ENCODE measurements at regions not wholly inside any gene's neighbourhood (a gene's known extent, or its start where the extent isn't known, plus 50 kb on each side); places are given as distances from the start of the nearest gene placed in this dataset.

DNA sequence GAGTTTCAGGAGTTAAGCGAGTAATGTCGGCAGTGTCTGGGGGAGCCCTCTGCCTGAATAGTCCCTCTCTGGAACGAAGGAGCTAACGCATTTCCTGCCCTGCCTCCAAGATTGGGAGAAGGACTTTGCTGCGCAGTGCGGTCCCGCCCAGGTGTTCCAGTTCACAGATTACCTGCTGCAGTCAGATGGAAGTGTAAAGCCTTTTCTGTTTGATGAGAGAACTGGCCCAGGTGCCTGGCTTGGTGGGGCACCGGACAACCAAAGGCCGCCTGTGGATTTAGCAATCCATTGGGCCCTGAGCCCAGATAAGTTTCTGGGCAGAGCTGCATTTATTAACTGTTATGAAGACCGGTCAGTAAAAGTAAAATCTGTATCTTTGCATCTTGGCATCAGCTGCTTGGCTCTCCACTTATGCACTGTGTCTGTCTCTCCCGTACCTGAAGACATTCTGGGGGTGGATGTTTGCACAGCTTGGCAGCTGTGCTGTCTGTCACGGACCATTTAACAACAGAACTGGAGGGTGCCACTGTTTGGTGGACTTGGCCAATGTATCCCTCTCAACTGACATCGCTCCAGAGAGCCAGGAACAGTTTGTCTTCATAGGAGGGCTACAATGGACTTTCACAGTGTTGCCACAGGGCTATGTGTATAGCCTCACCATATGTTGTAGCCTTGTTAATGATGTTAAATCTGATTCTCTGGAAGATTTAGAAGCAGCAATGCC, 654.7 kb upstream of the ZWINT start:
- DNase-seq (ENCODE audit: low spot score): no peak

DNA sequence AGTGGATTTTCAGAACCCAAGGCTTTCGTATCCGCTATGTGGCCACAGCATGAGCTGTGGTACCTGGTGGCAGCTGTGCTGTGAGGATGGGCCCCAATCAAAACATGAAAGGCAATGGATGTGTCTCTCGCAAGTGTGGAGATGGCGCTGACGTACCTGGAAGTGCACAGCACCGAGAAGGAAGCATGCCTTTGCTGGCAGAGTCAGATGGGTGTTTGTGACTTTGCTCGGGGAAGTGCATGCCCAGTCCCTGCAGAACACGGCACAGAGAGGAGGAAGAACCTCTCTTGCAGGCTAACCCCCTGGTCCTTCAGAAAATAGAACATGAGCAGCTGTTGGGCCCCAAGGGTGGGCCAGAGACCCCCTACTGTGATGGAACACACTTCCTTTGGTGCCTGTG, 654.1 kb upstream of the ZWINT start:
- no peak for DNase-seq (ENCODE audit: low spot score)

DNA sequence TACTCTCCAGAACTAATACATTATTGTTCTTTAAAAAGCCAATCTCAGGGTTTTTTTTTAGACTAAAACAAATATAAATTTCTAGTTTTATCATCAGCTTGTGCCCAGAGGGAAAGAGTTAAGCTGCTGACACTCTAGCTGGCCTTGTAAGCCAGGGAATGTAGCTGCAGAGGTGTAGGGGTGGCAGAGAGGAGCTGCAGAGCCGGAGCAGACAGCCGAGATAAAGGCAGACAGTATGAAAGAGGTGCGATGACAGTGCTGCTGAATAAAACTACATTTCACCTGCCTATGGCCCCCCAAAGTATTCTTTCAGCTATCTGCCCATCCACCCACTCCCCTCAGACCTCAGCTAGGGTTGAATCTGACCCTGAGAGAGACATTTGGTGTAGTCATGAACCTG, 653.7 kb upstream of the ZWINT start:
- no peak for DNase-seq (ENCODE audit: low spot score)

DNA sequence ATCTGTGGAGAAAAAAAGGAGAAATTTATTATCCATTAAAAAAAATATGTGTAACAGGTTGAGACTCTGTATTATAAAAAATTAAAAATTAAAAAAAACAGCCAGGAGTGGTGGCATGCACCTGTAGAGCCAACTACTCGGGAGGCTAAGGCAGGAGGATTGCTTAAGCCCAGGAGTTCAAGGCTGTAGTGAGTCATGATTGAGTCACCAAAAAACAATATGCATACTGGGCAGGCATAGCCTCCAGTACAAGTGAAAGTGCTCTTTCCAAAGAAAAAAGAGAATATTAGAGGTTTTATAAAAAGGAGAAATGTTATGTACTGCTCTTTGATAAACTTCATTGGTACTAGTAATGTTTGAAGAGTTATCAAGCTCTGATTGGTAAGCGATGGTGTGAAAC, 647.1 kb upstream of the ZWINT start:
- DNase-seq (ENCODE audit: low spot score): no peak

DNA sequence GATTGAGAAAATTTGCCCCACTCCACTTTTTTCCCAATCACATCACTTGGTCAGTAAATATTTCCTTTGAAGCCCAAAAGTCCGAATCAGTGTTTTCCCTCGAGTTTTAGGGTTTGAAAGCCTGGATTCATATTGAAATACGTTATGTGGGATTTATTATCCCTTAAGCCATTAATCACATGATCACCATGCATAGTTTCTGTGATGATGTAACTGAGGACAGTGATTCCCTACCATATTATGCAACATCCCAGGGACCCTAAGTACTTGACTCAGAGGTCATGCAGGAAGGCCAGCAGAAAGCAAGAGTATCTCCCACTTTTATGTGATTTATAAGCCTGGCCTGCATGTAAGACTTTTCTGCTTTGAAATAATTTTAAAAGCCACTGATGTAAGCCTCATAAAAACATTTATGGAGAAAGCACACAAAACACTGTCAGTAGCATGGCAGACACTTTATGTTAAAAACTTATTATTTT, 630.6 kb upstream of the ZWINT start:
- DNase-seq (ENCODE audit: low spot score): no peak

DNA sequence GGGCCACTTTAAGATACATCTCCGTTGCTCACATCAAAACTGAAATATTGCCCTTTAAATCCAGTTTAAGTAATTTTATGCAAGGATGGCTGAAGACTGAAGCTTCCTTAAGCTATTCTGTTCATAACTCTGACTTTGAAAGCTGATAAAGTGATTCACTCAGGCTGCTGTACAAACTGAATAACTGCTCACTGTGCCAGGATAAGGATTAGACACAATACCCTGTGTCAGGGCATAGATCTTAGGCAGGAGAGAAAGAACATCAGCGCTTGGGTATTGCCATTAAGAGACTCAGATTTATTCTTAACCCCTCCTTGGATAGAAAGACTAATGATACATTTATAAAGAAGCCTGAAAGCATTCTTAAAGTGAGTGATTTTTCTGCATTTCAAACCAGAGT, 614.5 kb upstream of the ZWINT start:
- DNase-seq (ENCODE audit: low spot score): no peak

DNA sequence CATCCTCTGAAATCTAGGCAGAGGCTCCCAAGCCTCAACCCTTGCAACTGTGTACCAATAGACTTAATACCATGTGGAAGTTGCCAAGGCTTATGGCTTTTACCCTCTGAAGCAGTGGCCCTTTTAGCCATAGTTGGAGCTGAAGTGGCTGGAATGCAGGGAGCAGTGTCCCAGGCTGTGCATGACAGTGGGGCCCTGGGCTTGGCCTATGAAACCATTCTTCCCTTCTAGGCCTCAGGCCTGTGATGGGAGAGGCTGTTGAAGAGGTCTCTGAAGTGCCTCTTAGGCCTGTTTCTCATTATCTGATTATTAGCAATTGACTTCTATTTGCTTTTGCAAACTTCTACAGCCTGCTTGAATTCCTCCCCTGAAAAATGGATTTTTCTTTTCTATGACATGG, 612.7 kb upstream of the ZWINT start:
- no peak for DNase-seq (ENCODE audit: low spot score)

DNA sequence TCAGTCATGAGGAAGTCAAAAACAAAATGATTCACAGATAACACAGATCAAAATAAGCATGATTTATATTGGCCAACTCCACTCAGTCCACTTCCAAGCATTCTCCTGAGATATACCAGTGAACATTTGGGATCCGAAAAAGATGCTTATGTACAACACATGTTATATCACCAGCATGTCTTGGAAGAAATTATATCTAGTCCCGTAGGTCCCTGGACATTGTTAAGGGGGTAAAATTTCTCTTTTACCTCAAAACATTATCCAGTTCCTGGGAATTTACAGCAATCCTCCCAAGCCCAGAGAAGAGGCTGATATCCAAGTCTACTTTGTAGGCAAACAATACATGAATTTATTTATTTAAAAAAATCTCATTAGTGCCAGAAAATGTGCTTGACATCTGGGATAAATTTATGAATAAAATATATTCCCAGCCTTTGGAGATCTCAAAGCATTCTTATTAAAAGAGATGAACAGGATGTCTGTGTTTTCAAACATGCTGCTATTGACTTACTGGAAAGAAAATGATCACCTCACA, 582.2 kb upstream of the ZWINT start:
- no peak for DNase-seq (ENCODE audit: low spot score)

DNA sequence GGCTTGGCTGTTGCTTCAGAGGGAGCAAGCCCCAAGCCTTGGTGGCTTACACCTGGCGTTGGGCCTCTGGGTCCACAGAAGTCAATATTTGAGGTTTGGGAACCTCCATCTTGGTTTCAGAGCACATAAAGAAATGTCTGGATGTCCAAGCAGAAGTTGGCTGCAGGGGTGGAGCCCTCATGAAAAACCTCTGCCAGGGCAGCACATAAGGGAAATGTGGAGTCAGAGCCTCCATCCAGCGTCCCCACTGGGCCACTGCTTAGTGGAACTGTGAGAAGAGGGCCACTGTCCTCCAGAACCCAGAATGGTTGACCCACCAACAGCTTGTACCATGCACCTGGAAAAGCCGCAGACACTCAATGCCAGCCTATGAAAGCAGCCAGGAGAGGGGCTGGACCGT, 573.5 kb upstream of the ZWINT start:
- DNase-seq (ENCODE audit: low spot score): no peak

DNA sequence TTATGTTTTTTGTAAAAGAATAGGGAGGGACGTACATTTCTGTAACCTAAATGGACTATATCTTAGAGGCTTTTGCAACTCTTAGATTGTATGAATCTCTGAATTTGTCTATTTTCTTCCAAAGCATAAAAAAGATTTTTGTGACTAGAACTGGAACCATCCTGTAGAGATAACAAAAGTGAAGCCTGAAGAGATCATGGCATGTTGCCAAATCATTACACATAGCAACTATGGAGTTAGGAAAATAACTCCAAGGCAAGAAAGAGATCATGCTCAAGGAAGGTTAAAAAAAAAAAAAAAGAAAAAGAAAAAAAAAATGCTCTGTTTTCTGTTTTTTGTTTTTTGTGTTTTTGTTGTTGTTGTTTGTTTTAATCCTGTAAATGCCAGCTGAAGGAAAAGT, 567.7 kb upstream of the ZWINT start:
- DNase-seq (ENCODE audit: low spot score): no peak

DNA sequence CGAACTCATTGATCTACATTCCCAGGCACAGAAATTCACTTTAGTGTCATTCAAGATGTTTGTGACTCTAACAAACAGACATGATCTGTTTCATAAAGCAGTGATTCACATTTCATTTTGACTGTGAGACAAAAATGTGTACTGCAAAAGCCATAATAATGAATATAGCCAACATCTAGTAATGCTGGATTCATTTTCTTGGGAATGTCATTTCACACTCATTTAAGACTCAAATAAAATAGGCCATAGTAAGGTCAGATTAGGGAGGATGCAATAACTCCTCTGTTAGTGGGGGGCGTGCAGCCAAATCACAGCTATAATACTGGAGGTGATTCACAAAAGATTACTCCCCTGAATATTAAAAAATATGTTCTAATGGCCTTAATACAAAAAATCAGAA, 566.6 kb upstream of the ZWINT start:
- DNase-seq (ENCODE audit: low spot score): no peak

DNA sequence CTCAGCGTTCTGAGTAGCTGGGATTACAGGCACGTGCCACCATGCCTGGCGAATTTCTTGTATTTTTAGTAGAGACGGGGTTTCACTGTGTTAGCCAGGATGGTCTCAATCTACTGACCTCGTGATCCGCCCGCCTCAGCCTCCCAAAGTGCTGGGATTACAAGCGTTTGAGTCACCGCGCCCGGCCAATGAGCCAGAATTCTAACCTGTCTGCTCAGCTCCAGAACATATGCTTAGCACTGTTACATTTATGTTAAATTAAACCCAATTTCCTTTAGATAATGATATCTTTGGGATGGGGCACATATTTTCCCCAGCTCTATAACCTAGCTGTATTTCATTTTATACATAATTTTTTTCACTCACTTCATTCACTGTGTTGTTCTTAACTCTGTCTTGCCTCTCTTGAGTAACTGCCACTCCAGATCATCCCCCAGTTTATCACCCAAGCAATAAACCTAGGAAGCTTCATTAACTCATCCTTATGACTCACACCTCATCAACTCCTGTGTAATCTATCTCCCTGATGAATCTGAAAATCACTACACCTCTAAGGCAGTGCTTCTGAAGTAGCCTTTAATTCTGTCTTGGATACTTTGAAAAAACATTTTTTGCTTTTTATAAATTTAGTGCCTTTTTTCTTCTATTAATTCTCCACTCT, 559.7 kb upstream of the ZWINT start:
- DNase-seq (ENCODE audit: low spot score): no peak

DNA sequence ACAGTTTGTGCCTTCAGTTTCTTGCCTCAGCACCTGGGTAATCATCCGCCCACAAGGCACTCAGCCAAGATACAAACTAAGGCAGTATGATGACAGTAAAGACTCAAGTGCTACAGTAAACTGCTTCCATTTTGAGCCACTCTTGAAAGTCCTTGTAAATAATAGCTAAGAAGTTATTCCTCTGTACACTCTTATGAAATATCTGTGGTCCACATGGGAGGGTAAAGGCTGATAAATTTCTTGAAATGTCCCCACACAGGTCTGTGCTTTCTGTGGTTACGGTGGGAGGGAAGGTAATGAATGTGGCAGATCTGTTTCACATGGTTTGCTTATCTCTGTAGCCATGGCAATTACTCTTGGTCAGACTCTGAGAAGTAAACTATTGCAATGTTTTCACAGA, 551.0 kb upstream of the ZWINT start:
- DNase-seq (ENCODE audit: low spot score): no peak

DNA sequence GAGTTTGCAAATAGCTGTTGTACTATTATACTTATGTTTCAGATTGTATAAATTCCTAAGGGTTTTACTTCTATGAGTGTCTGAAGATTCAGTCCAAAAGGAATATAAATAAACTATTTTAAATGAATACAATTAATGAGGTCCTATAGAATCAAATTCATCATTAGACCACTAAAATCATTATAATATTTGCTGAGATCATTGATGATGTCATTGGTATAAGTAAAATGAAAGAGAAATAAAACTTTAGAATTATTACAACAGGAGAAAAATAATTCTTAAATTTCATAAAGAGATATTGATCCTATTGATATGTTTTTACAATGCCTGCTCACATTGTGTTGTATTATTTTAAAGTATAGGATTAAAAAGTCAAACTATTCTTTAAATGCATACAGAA, 544.0 kb upstream of the ZWINT start:
- no peak for DNase-seq (ENCODE audit: low spot score)

DNA sequence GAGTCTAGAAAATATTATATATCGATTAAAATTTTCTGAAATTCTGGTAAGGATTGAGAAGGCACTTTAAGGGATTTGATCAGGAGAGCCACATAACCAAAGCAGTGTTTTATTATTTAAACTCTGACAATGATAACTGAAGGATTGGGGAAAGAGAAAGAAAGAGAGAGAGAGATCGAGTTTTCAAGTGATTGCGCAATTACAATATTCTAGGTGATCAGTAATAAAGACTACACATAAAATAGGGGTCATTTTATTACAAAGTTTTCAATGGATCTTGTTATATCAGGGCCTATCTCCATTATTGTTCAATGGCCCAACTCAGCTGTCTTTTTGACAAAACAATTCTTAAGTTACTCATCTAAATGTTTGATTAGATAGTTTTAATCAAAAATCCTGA, 541.5 kb upstream of the ZWINT start:
- DNase-seq (ENCODE audit: low spot score): no peak

DNA sequence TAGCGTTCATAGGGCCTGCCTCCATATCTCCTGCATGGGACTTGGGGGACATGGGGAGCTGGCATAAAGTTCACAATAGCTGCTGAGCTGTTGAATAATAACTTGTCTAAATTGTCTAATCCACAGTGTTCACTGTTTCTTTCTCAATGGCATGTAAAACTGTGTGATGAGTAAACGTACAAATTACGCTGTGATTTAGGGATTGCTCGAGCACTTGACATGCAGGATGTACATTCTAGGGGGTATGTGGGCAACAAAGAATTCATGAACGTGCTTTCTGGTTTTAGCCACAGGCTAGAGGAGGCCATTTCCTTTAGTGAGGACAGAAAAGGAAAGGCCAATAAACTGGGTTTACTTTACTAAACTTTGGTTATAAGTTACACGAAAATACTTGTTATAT, 534.2 kb upstream of the ZWINT start:
- no peak for DNase-seq (ENCODE audit: low spot score)

DNA sequence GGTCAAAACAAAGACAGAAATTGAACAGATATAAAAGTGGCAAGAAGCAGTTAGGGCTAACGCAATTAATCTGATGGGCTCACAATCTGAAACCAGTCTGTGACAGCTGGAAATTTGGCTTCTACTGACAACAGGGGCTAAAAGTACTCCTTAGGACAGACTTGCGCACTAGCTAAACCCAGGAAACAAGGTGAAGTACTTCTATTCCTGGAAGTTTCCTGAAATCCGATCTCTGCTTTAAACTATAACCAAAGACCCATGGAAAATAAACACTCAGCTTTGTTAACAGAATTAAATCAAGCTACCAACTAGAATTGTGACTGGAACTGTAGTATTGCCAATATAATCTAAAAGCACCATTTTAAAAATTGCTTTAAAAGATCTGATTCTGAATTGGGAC, 520.2 kb upstream of the ZWINT start:
- no peak for DNase-seq (ENCODE audit: low spot score)

DNA sequence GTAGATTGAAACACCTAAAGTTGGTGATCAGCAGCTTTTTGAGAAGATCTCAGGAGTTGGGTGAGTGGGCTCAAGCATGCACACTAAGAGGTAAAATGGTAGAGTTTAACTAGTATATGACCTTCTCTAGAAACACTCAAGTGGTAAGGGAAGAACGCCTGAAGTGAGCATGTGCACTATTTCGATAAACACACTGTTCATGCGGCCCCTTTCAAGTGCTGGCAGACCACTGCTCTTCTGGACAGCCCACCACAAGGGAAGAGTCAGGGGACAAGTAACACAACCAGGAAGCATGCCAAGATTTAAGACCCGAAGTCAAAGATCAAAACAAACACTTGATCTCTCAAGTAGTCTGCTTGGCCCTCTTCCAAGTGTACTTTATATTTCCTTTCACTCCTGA, 519.5 kb upstream of the ZWINT start:
- DNase-seq (ENCODE audit: low spot score): no peak

DNA sequence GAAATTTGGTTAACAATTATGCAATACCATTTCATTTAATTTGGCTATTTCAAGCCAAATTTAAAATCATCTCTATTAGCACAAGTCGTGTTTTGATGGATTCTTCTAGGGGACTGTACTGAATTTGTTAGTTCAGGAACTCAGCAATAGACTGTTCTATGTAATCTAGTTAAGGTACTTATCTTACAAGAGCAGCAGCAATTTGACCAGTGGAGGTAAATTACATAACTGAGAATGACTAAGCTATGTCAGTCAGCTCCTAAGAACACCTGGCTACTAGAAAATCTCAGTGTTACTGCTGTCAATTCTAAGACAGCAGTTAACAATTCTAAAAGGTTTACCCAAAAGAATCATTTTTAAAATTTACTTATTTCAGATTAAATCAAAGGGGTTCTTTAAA, 513.9 kb upstream of the ZWINT start:
- DNase-seq (ENCODE audit: low spot score): no peak

DNA sequence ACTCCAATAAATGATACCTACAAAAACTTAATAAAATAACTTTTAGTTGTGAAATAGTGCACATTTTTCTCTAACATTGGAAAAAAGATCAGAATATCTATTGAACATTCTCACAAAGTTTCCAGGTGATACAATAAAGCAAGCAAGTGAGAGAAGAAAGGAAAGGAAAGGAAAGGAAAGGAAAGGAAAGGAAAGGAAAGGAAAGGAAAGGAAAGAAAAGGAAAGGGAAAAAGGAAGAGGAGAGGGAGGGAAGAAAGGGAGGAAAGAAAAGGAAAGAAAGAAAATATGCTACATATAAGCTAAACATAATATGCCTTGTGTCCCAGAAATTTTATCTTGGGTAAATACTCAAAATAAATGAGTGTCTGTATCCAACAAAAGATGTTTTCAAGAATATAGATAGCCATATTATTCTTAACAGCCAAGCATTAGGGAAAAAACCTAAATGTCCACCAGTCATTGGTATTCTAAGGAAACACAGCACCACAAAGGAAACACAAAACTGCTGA, 510.2 kb upstream of the ZWINT start:
- no peak for DNase-seq (ENCODE audit: low spot score)

DNA sequence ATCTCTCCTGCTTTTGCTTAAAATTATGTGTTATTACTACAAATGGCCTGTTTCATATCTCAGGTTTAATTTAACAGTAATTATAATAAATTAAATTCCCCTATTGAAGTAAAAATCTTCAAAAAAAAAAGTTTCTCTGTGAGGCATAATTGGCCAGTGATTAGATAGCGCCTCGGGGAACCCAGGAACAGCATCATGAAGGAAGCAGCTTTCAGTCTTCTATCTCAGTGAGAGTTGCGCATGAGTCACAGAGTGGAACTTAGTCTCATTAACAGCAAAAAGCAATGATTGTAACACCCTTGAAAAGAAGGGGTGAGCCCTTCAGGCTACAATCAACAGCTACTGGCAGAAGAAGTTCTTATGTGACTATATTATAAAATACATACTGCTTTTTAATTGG, 506.2 kb upstream of the ZWINT start:
- no peak for DNase-seq (ENCODE audit: low spot score)

DNA sequence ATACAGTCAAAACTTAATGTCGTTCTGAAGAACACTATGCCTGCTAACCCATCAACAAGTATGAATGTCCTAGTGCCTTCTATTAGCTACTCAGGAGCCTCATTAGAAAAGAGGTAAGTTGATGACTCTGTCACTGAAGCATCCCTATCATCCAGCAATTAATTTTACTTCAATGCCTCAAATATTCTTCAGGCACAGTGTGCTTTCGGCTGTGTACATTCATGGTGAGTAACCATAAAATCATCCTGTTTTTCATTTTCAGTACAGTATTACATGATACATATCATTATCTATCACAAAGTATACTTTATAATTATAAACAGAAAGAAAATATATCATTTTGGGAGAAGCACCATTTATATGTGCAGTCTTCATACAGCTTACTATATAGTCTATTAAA, 495.5 kb upstream of the ZWINT start:
- DNase-seq (ENCODE audit: low spot score): no peak

DNA sequence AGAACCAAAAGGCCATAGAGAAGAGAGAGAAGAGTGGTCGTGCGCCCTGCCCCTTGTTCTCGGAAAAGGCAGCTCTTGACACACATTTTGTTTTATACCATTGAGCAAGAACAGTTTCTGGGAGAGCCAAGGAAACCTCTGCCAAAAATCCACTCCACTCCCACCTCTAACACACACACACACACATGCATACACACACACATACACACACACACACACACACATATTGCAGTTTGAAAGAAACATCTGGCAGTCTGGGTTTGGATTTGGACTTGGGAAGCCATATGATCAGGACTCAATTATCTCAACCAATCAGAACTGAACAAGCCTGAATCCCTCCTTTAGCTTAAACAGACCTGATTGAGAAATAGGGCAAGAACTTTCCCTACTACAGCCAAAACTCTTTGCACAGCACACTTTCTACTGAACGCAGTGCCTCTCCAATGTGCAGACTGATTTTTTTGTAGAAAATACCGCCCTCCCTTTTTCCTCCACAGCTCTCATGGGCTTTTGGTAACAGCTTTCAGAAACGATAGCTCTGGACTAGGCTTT, 484.0 kb upstream of the ZWINT start:
- DNase-seq (ENCODE audit: low spot score): no peak
